Esophagus muscularis mucosa (tissue), 4 donors: ENCODE measurements at regions not wholly inside any gene's neighbourhood (a gene's known extent, or its start where the extent isn't known, plus 50 kb on each side); places are given as distances from the start of the nearest gene placed in this dataset.

ENCODE experiments used
- DNase-seq: peaks from one replicate; pipeline ENCODE4 v3.0.0-alpha.2; 2017; ENCODE audit errors: extremely low spot score
- H3K27ac ChIP-seq, 4 donors: fragments of 200-600 bp; sonication (generic); replicated peaks in 1 of 4; 1 replicate in 3 of 4; 2 replicates in 1 of 4; pipeline ENCODE4 v1.5.1; 2016 to 2019; ENCODE audit warnings: mild to moderate bottlenecking in 1 of 4
- H3K27me3 ChIP-seq, 4 donors: fragments of 200-600 bp; sonication (generic); one replicate each; pipeline versions ENCODE4 v1.5.1 to v1.6.0; 2016 to 2019
- H3K36me3 ChIP-seq, 4 donors: fragments of 200-600 bp; sonication (generic); one replicate each; pipeline ENCODE4 v1.5.1; 2016 to 2019
- H3K4me1 ChIP-seq, 4 donors: fragments of 200-600 bp; sonication (generic); one replicate each; pipeline ENCODE4 v1.5.1; 2016 to 2019
- H3K4me3 ChIP-seq, 4 donors: fragments of 200-600 bp; sonication (generic); 1 replicate in 2 of 4; 2 replicates in 2 of 4; pipeline ENCODE4 v1.5.1; 2016 to 2019; ENCODE audit warnings: mild to moderate bottlenecking in 4 of 4, moderate library complexity in 1 of 4
- H3K9me3 ChIP-seq, 4 donors: fragments of 200-600 bp; sonication (generic); 1 replicate in 3 of 4; 2 replicates in 1 of 4; pipeline ENCODE4 v1.5.1; 2016 to 2019
- EP300 ChIP-seq: sonication (generic); formaldehyde crosslinking; IDR thresholded peaks from one replicate; pipeline ENCODE4 v1.6.1; 2017; ENCODE audit warnings: antibody characterized with exemption
- POLR2A ChIP-seq: fragments of 450-650 bp; IDR thresholded peaks from one replicate; pipeline ENCODE4 v1.6.1; 2017; ENCODE audit warnings: antibody characterized with exemption, moderate library complexity, mild to moderate bottlenecking, low read depth
- POLR2AphosphoS5 ChIP-seq, 2 donors: sonication (generic); formaldehyde crosslinking; IDR thresholded peaks; one replicate each; pipeline ENCODE4 v1.6.1; 2017; ENCODE audit warnings: antibody characterized with exemption in 2 of 2
- WGBS: methylation state at CpG from one replicate; pipeline ENCODE4 v1.1.5; 2018; 5-methylcytosine and 5-hydroxymethylcytosine counted together
- intact Hi-C: fragments of 100-400 bp; cut with DNase I; formaldehyde crosslinking; loops from one replicate; pipeline ENCODE4 v1.15.1; 2023
- TF ChIP-seq, protein P1 (sequence below), 3 experiments: fragments of 200-600 bp in 2 of 3; fragments of 450-650 bp in 1 of 3; sonication (generic) in 2 of 3; IDR thresholded peaks; one replicate each; pipeline ENCODE4 v1.5.1; 2017 to 2019; ENCODE audit warnings: antibody characterized with exemption in 3 of 3, mild to moderate bottlenecking in 2 of 3, moderate library complexity in 1 of 3

DNA sequence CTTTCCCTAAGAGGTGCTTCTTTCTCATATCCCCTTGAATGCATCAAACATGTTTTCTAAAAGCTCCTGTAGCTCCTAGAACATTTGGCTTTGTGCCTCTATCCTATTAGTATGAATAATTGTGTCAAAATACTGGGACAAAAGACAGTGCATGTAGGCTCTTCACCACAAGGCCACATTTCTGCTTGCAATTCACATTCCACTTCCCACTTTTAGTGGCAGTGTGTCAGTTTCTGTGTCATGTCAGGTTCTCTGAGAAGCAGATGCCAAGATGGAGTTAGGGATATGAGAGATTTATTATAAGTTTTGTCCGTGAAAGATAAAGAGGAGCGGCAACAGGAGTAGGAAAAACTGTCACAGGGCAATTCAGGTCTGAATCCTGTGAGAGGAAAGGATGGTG lies 61.3 kb upstream of the GPRIN3 start:
- intact Hi-C loops = no loop called here
- Histone ChIP-seq H3K36me3 (no peaks in the 10 kb centered on the region), H3K4me3 (no peak overlapping the region), H3K27me3 (no peaks in the 10 kb centered on the region), H3K9me3 (no peaks in the 10 kb centered on the region), H3K4me1 (no peaks in the 10 kb centered on the region), H3K27ac (no peak overlapping the region)
- WGBS = 85% methylated on average over 2 of the region's 2 CpGs
- TF ChIP-seq, protein P1, sequence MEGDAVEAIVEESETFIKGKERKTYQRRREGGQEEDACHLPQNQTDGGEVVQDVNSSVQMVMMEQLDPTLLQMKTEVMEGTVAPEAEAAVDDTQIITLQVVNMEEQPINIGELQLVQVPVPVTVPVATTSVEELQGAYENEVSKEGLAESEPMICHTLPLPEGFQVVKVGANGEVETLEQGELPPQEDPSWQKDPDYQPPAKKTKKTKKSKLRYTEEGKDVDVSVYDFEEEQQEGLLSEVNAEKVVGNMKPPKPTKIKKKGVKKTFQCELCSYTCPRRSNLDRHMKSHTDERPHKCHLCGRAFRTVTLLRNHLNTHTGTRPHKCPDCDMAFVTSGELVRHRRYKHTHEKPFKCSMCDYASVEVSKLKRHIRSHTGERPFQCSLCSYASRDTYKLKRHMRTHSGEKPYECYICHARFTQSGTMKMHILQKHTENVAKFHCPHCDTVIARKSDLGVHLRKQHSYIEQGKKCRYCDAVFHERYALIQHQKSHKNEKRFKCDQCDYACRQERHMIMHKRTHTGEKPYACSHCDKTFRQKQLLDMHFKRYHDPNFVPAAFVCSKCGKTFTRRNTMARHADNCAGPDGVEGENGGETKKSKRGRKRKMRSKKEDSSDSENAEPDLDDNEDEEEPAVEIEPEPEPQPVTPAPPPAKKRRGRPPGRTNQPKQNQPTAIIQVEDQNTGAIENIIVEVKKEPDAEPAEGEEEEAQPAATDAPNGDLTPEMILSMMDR (IDR thresholded peaks at IDR 0.05) = no peak
- TF ChIP-seq POLR2A (no peak), POLR2AphosphoS5 (IDR thresholded peaks at IDR 0.05) (no peak), EP300 (no peak)
- DNase-seq = no peak

DNA sequence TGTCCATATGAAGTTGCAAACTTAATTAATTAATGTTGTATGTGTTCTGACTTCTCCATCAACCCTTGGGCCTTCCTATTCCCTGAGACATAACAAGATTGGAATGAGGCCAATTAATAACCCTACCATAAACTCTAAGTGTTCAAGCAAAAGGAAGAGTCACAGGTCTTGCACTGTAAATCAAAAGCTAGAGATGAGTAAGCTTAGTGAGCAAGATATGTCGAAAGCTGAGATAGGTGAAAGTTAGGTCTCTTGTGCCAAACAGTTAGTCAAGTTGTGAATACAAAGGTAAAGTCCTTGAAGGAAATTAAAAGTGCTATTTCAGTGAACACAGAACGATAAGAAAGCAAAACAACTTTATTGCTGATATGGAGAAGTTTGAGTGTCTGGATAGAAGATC lies 58.2 kb upstream of the GPRIN3 start:
- Histone ChIP-seq H3K9me3 (no peaks in the 10 kb centered on the region), H3K27me3 (no peaks in the 10 kb centered on the region), H3K36me3 (no peaks in the 10 kb centered on the region), H3K27ac (no peak overlapping the region), H3K4me1 (no peaks in the 10 kb centered on the region), H3K4me3 (no peak overlapping the region)
- 83% methylated on average over 2 of the region's 2 CpGs for WGBS
- no peak for TF ChIP-seq POLR2AphosphoS5 (IDR thresholded peaks at IDR 0.05)
- TF ChIP-seq, protein P1 (IDR thresholded peaks at IDR 0.05) = no peak
- no peak for TF ChIP-seq POLR2A
- no peak for TF ChIP-seq EP300
- intact Hi-C loops = no loop called here
- DNase-seq = no peak

DNA sequence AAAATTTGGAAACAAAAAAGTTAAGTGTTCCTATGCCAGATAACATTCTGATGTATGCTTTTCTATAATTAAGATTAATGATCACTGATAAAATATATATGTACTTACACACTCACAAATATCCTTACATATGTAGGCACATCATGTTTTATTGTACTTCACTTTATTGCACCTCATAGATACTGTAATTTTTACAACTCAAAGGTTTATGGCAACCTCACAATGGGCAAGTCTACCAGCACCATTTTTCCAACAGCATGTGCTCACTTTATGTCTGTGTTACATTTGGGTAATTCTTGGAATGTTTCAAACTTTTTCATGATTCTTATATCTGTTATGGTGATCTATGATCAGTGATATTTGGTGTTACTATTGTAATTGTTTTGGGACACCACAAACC lies 57.8 kb upstream of the GPRIN3 start:
- H3K4me1 ChIP-seq = no peaks in the 10 kb centered on the region
- no peak overlapping the region for H3K4me3 ChIP-seq
- no peaks in the 10 kb centered on the region for H3K9me3 ChIP-seq
- H3K36me3 ChIP-seq = no peaks in the 10 kb centered on the region
- no peaks in the 10 kb centered on the region for H3K27me3 ChIP-seq
- TF ChIP-seq POLR2A (no peak), EP300 (no peak), POLR2AphosphoS5 (IDR thresholded peaks at IDR 0.05) (no peak)
- TF ChIP-seq, protein P1 (IDR thresholded peaks at IDR 0.05) = no peak
- no peak overlapping the region for H3K27ac ChIP-seq
- DNase-seq = no peak
- intact Hi-C loops = no loop called here

DNA sequence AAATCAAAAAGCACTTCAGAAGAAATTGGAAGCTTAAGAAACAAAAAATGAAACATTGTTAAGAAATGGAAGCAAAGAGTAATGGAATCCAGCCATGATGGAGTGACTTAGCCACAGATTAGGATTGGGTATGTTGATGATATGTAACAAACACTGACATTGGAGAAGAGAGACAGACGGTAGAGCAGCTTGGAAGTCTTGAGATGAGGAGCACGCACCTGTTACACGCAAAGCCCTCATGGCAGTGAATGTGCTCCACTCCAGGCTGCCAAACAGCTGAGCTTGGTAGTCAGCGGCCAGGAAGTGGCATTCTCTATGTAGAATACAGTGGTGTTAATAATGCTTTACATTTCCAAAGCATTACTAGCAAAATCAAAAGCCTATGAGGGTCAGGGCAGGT lies 56.9 kb upstream of the GPRIN3 start:
- no peaks in the 10 kb centered on the region for H3K9me3 ChIP-seq
- no peak overlapping the region for H3K4me3 ChIP-seq
- H3K4me1 ChIP-seq = no peaks in the 10 kb centered on the region
- no peak for TF ChIP-seq POLR2A
- no peak for TF ChIP-seq POLR2AphosphoS5 (IDR thresholded peaks at IDR 0.05)
- TF ChIP-seq, protein P1 (IDR thresholded peaks at IDR 0.05) = no peak
- no peak for TF ChIP-seq EP300
- no peaks in the 10 kb centered on the region for H3K27me3 ChIP-seq
- intact Hi-C loops = no loop called here
- no peaks in the 10 kb centered on the region for H3K36me3 ChIP-seq
- no peak overlapping the region for H3K27ac ChIP-seq
- no peak for DNase-seq
- 93% methylated on average over 4 of the region's 4 CpGs for WGBS

DNA sequence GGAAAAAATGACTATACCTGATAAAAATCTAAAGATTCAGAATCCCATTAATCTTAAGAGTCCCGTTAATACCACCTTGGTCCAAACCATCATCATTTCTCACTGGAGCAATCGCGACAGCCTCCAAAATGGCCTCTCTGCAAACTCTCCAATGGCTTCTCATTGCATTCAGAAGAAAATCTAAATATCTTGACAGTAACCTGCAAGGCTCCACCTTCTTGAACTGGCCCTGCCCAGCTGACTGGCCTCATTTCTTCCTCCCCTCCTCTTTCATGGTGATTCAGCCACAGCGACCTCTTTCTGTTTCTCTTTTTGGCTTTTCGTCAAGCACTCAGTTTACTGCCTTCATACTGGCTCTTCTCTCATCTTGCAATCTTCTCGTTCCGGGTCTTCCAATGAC lies 56.2 kb upstream of the GPRIN3 start:
- Histone ChIP-seq H3K4me3 (no peak overlapping the region), H3K36me3 (no peaks in the 10 kb centered on the region), H3K27me3 (no peaks in the 10 kb centered on the region), H3K27ac (no peak overlapping the region), H3K4me1 (no peaks in the 10 kb centered on the region), H3K9me3 (no peaks in the 10 kb centered on the region)
- TF ChIP-seq, protein P1 (IDR thresholded peaks at IDR 0.05) = no peak
- TF ChIP-seq POLR2AphosphoS5 (IDR thresholded peaks at IDR 0.05) = no peak
- TF ChIP-seq POLR2A = no peak
- TF ChIP-seq EP300 = no peak
- DNase-seq = no peak
- WGBS = 94% methylated on average over 7 of the region's 7 CpGs
- intact Hi-C loops = no loop called here
